ENCODE measurements at regions not wholly inside any gene's neighbourhood (a gene's known extent, or its start where the extent isn't known, plus 50 kb on each side); places are given as distances from the start of the nearest gene placed in this dataset.

DNA sequence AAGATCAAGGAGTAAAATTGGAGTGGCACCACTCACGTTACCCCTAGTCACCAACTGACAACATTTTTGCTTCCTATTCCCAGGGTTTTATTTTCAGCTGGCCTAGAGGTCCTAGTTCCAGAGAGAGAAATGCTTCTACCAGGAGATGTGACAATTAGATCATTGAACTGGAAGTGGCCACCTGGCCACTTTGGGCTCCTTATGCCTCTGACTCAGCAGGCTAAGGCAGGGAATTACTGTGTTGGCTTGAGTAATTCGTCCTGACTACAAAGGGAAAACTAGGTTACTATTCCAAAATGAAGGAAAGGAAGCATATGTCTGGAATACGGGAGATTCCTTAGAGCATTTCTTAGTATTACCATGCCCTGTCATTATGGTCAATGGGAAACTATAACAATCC, 831.6 kb upstream of the NDST4 start:
- TF ChIP-seq, protein P1, sequence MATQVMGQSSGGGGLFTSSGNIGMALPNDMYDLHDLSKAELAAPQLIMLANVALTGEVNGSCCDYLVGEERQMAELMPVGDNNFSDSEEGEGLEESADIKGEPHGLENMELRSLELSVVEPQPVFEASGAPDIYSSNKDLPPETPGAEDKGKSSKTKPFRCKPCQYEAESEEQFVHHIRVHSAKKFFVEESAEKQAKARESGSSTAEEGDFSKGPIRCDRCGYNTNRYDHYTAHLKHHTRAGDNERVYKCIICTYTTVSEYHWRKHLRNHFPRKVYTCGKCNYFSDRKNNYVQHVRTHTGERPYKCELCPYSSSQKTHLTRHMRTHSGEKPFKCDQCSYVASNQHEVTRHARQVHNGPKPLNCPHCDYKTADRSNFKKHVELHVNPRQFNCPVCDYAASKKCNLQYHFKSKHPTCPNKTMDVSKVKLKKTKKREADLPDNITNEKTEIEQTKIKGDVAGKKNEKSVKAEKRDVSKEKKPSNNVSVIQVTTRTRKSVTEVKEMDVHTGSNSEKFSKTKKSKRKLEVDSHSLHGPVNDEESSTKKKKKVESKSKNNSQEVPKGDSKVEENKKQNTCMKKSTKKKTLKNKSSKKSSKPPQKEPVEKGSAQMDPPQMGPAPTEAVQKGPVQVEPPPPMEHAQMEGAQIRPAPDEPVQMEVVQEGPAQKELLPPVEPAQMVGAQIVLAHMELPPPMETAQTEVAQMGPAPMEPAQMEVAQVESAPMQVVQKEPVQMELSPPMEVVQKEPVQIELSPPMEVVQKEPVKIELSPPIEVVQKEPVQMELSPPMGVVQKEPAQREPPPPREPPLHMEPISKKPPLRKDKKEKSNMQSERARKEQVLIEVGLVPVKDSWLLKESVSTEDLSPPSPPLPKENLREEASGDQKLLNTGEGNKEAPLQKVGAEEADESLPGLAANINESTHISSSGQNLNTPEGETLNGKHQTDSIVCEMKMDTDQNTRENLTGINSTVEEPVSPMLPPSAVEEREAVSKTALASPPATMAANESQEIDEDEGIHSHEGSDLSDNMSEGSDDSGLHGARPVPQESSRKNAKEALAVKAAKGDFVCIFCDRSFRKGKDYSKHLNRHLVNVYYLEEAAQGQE (IDR thresholded peaks at IDR 0.05; ENCODE audit: low read depth) = no peak
- no peak for TF ChIP-seq CREB1 (IDR thresholded peaks at IDR 0.05; ENCODE audit: low read depth)
- TF ChIP-seq YY1 (IDR thresholded peaks at IDR 0.05; ENCODE audit: low read depth) = no peak
- TF ChIP-seq, protein P2, sequence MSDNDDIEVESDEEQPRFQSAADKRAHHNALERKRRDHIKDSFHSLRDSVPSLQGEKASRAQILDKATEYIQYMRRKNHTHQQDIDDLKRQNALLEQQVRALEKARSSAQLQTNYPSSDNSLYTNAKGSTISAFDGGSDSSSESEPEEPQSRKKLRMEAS (IDR thresholded peaks at IDR 0.05) = no peak
- TF ChIP-seq EP300 (IDR thresholded peaks at IDR 0.05; ENCODE audit: borderline replicate concordance) = no peak
- no peak for TF ChIP-seq ZBTB7A (IDR thresholded peaks at IDR 0.05; ENCODE audit: low read depth)
- TF ChIP-seq CEBPB (IDR thresholded peaks at IDR 0.05) = no peak
- no peak for TF ChIP-seq FOXM1 (IDR thresholded peaks at IDR 0.05; ENCODE audit: borderline replicate concordance, low read depth)
- TF ChIP-seq TEAD4 (IDR thresholded peaks at IDR 0.05) = no peak
- TF ChIP-seq RAD21 (IDR thresholded peaks at IDR 0.05; ENCODE audit: low read depth) = no peak
- no peak for TF ChIP-seq NFIC (IDR thresholded peaks at IDR 0.05)
